CD14-positive monocyte (primary cell): ENCODE measurements at regions not wholly inside any gene's neighbourhood (a gene's known extent, or its start where the extent isn't known, plus 50 kb on each side); places are given as distances from the start of the nearest gene placed in this dataset.
A peak's percentile ranks its signal among the peaks of the same experiment; 100 is the strongest.

Experiments used
- DNase-seq, 3 donors: peaks; one replicate each; pipeline ENCODE4 v3.0.0-alpha.2; 2011 to 2022
- H2AFZ ChIP-seq: 2 replicates; pipeline ENCODE4 v1.6.0; 2012; ENCODE audit warnings: mild to moderate bottlenecking, low read depth, low read length, inconsistent platforms; ENCODE audit not compliant: insufficient read depth, poor library complexity, severe bottlenecking
- H3K27ac ChIP-seq, 2 donors: 1 replicate in 1 of 2; 2 replicates in 1 of 2; pipeline ENCODE4 v1.5.1; 2012 to 2013; ENCODE audit warnings: low read length in 2 of 2, control low read depth in 1 of 2, inconsistent platforms in 1 of 2, low read depth in 1 of 2, mild to moderate bottlenecking in 1 of 2
- H3K27me3 ChIP-seq, 2 donors: one replicate each; pipeline versions ENCODE4 v1.6.0 to v1.6.1; 2011 to 2013; ENCODE audit warnings: low read length in 2 of 2; ENCODE audit not compliant: control insufficient read depth in 2 of 2, insufficient read depth in 2 of 2
- H3K36me3 ChIP-seq, 2 donors: replicated peaks in 1 of 2; 1 replicate in 1 of 2; 2 replicates in 1 of 2; pipeline versions ENCODE4 v1.5.1 to v1.6.1; 2012 to 2013; ENCODE audit warnings: low read length in 2 of 2, control low read depth in 1 of 2, inconsistent platforms in 1 of 2, mild to moderate bottlenecking in 1 of 2; ENCODE audit not compliant: insufficient read depth in 2 of 2, control insufficient read depth in 1 of 2
- H3K4me1 ChIP-seq, 2 donors: 1 replicate in 1 of 2; 2 replicates in 1 of 2; pipeline versions ENCODE4 v1.5.1 to v1.6.1; 2012 to 2013; ENCODE audit warnings: low read length in 2 of 2, control low read depth in 1 of 2, inconsistent platforms in 1 of 2, mild to moderate bottlenecking in 1 of 2, moderate library complexity in 1 of 2; ENCODE audit not compliant: insufficient read depth in 2 of 2, control insufficient read depth in 1 of 2
- H3K4me2 ChIP-seq: replicated peaks from 2 replicates; pipeline ENCODE3; 2012; ENCODE audit warnings: low read length, moderate library complexity, mild to moderate bottlenecking; ENCODE audit not compliant: poor library complexity, severe bottlenecking; ENCODE audit errors: extremely low read depth
- H3K4me3 ChIP-seq, 3 experiments: fragments of 200-600 bp in 1 of 3; sonication (generic) in 1 of 3; replicated peaks in 1 of 3; 1 replicate in 2 of 3; 2 replicates in 1 of 3; pipeline ENCODE4 v1.5.1; 2011 to 2013; ENCODE audit warnings: low read length in 3 of 3, mild to moderate bottlenecking in 3 of 3, control low read depth in 2 of 3, low read depth in 2 of 3, inconsistent platforms in 1 of 3, moderate library complexity in 1 of 3
- H3K79me2 ChIP-seq: 2 replicates; pipeline ENCODE4 v1.6.0; 2012; ENCODE audit warnings: mild to moderate bottlenecking, control low read depth, inconsistent platforms, low read length, moderate library complexity; ENCODE audit not compliant: insufficient read depth
- H3K9ac ChIP-seq: 2 replicates; pipeline ENCODE4 v1.6.0; 2017; ENCODE audit warnings: low read length, mild to moderate bottlenecking; ENCODE audit not compliant: insufficient read depth, poor library complexity, severe bottlenecking
- H3K9me3 ChIP-seq, 2 donors: replicated peaks in 1 of 2; 1 replicate in 1 of 2; 2 replicates in 1 of 2; pipeline versions ENCODE4 v1.5.1 to v1.6.1; 2012 to 2013; ENCODE audit warnings: low read length in 2 of 2, control low read depth in 1 of 2; ENCODE audit not compliant: control insufficient read depth in 1 of 2, insufficient read depth in 1 of 2
- H4K20me1 ChIP-seq: 2 replicates; pipeline ENCODE4 v1.6.0; 2012; ENCODE audit warnings: mild to moderate bottlenecking, low read length, control low read depth, moderate library complexity; ENCODE audit not compliant: insufficient read depth
- H3K27ac Mint-ChIP-seq, 7 donors: one replicate each; pipeline ENCODE4 v1.8.0; 2020; ENCODE audit warnings: mild to moderate bottlenecking in 7 of 7, mixed read lengths in 7 of 7, moderate library complexity in 6 of 7, inconsistent platforms in 2 of 7
- H3K27me3 Mint-ChIP-seq, 3 donors: one replicate each; pipeline ENCODE4 v1.8.0; 2021 to 2022; ENCODE audit warnings: low read depth in 3 of 3, mild to moderate bottlenecking in 3 of 3, mixed read lengths in 3 of 3, moderate library complexity in 3 of 3, inconsistent platforms in 1 of 3
- H3K36me3 Mint-ChIP-seq, 2 donors: one replicate each; pipeline ENCODE4 v1.8.0; 2020; ENCODE audit warnings: mixed read lengths in 2 of 2, inconsistent platforms in 1 of 2, mild to moderate bottlenecking in 1 of 2
- H3K4me1 Mint-ChIP-seq: one replicate; pipeline ENCODE4 v1.8.0; 2020; ENCODE audit warnings: mild to moderate bottlenecking, mixed read lengths
- H3K4me3 Mint-ChIP-seq, 2 donors: one replicate each; pipeline ENCODE4 v1.8.0; 2020; ENCODE audit warnings: mild to moderate bottlenecking in 2 of 2, mixed read lengths in 2 of 2, moderate library complexity in 1 of 2
- H3K9me3 Mint-ChIP-seq, 7 donors: one replicate each; pipeline ENCODE4 v1.8.0; 2020 to 2022; ENCODE audit warnings: mixed read lengths in 7 of 7, mild to moderate bottlenecking in 6 of 7, moderate library complexity in 6 of 7, inconsistent platforms in 2 of 7
- CTCF ChIP-seq: fragments of 200-600 bp; IDR thresholded peaks from one replicate; pipeline ENCODE4 v1.8.0; 2022; ENCODE audit warnings: antibody characterized with exemption, mild to moderate bottlenecking
- WGBS: methylation state at CpG from one replicate; pipeline ENCODE4 v1.1.5; 2013; ENCODE audit warnings: missing lambda C conversion rate; ENCODE audit not compliant: insufficient coverage; 5-methylcytosine and 5-hydroxymethylcytosine counted together
- intact Hi-C, 2 donors: fragments of 100-400 bp; cut with micrococcal nuclease; formaldehyde crosslinking; loops; one replicate each; pipeline versions ENCODE4 v1.15.0 to v1.15.1; 2023

GRCh38 chr7:25304691-25305090, 76.4 kb upstream of the NPVF start:
- Histone ChIP-seq H4K20me1 (no peaks in the 10 kb centered on the region), H3K9me3 (no peaks in the 10 kb centered on the region), H3K79me2 (no peaks in the 10 kb centered on the region), H3K36me3 (no peaks in the 10 kb centered on the region), H3K4me3 (no peak overlapping the region), H3K9ac (no peak overlapping the region), H3K4me1 (no peaks in the 10 kb centered on the region), H2AFZ (no peak overlapping the region), H3K4me2 (no peak overlapping the region), H3K27me3 (no peaks in the 10 kb centered on the region), H3K27ac (no peak overlapping the region)
- Mint-ChIP-seq H3K27me3 (peaks cover 4 to 10% (median 4%) of the 10 kb centered on the region in 3 donors), H3K9me3 (peaks cover 0 to under 1% (median 0%) of the 10 kb centered on the region in 7 donors), H3K36me3 (no peaks in the 10 kb centered on the region), H3K4me3 (no peak overlapping the region), H3K4me1 (no peaks in the 10 kb centered on the region), H3K27ac (no peak overlapping the region)
- intact Hi-C loops, result no loop called here
- no peak for DNase-seq
- no peak for TF ChIP-seq CTCF
- no CpG with 5 or more reads among the region's 4 CpGs for WGBS

- intact Hi-C loops, result no loop called here
- WGBS, result no CpG with 5 or more reads among the region's 1 CpG
- Histone ChIP-seq H3K4me1 (no peaks in the 10 kb centered on the region), H3K36me3 (no peaks in the 10 kb centered on the region), H4K20me1 (no peaks in the 10 kb centered on the region), H3K9me3 (no peaks in the 10 kb centered on the region), H3K27ac (no peak overlapping the region), H2AFZ (no peak overlapping the region), H3K9ac (no peak overlapping the region), H3K27me3 (no peaks in the 10 kb centered on the region), H3K4me3 (no peak overlapping the region), H3K4me2 (no peak overlapping the region), H3K79me2 (no peaks in the 10 kb centered on the region)
- Mint-ChIP-seq H3K4me3 (no peak overlapping the region), H3K36me3 (no peaks in the 10 kb centered on the region), H3K9me3 (no peaks in the 10 kb centered on the region), H3K27me3 (peaks cover 4 to 10% (median 4%) of the 10 kb centered on the region in 3 donors), H3K4me1 (no peaks in the 10 kb centered on the region), H3K27ac (no peak overlapping the region)
- TF ChIP-seq CTCF, result no peak
- peak in 1 of 3 donors; percentile 21 for DNase-seq
Measured at GRCh38 chr7:25305831-25306230, 77.5 kb upstream of the NPVF start.
